ENCODE measurements at regions not wholly inside any gene's neighbourhood (a gene's known extent, or its start where the extent isn't known, plus 50 kb on each side); places are given as distances from the start of the nearest gene placed in this dataset.

GRCh38 chr11:24297461-24297860, 199.4 kb upstream of the LUZP2 start:
- intact Hi-C loops (cut with micrococcal nuclease): no loop called here
- ATAC-seq (ENCODE audit: low read depth) (no peak), DNase-seq (no peak)
- POLR2A ChIA-PET: no interaction called here
- no peaks in the 10 kb centered on the region for H3K4me1 Mint-ChIP-seq
- TF ChIP-seq CTCF (IDR thresholded peaks at IDR 0.05): no peak
- CTCF ChIA-PET: no interaction called here
- H3K36me3 Mint-ChIP-seq (ENCODE audit: low read depth): no peaks in the 10 kb centered on the region
- no peaks in the 10 kb centered on the region for H3K27me3 Mint-ChIP-seq
- H3K27ac Mint-ChIP-seq: no peak overlapping the region
- H3K9me3 Mint-ChIP-seq: peaks cover 6% of the 10 kb centered on the region
- H3K4me3 Mint-ChIP-seq: no peak overlapping the region

GRCh38 chr11:24298146-24298545, 198.7 kb upstream of the LUZP2 start:
- POLR2A ChIA-PET: no interaction called here
- H3K4me3 Mint-ChIP-seq: no peak overlapping the region
- no peak overlapping the region for H3K27ac Mint-ChIP-seq
- DNase-seq (no peak), ATAC-seq (ENCODE audit: low read depth) (no peak)
- CTCF ChIA-PET: no interaction called here
- no peaks in the 10 kb centered on the region for H3K36me3 Mint-ChIP-seq (ENCODE audit: low read depth)
- H3K4me1 Mint-ChIP-seq: no peaks in the 10 kb centered on the region
- no peak for TF ChIP-seq CTCF (IDR thresholded peaks at IDR 0.05)
- H3K27me3 Mint-ChIP-seq: no peaks in the 10 kb centered on the region
- H3K9me3 Mint-ChIP-seq: peaks cover 6% of the 10 kb centered on the region
- intact Hi-C loops (cut with micrococcal nuclease): no loop called here

- no peak for TF ChIP-seq CTCF (IDR thresholded peaks at IDR 0.05)
- ChIA-PET POLR2A (no interaction called here), CTCF (no interaction called here)
- DNase-seq (no peak), ATAC-seq (ENCODE audit: low read depth) (no peak)
- intact Hi-C loops (cut with micrococcal nuclease): no loop called here
- no peaks in the 10 kb centered on the region for H3K27me3 Mint-ChIP-seq
- no peak overlapping the region for H3K4me3 Mint-ChIP-seq
- H3K27ac Mint-ChIP-seq: no peak overlapping the region
- H3K36me3 Mint-ChIP-seq (ENCODE audit: low read depth): no peaks in the 10 kb centered on the region
- H3K4me1 Mint-ChIP-seq: no peaks in the 10 kb centered on the region
- peaks cover 8% of the 10 kb centered on the region for H3K9me3 Mint-ChIP-seq
These were observed 184.9 kb upstream of the LUZP2 start for GRCh38 chr11:24311974-24312373.

- H3K36me3 Mint-ChIP-seq (ENCODE audit: low read depth): no peaks in the 10 kb centered on the region
- H3K4me1 Mint-ChIP-seq: no peaks in the 10 kb centered on the region
- ChIA-PET CTCF (no interaction called here), POLR2A (no interaction called here)
- H3K27me3 Mint-ChIP-seq: no peaks in the 10 kb centered on the region
- TF ChIP-seq CTCF (IDR thresholded peaks at IDR 0.05): no peak
- H3K4me3 Mint-ChIP-seq: no peak overlapping the region
- intact Hi-C loops (cut with micrococcal nuclease): no loop called here
- DNase-seq (no peak), ATAC-seq (ENCODE audit: low read depth) (no peak)
- no peak overlapping the region for H3K27ac Mint-ChIP-seq
- peaks cover 15% of the 10 kb centered on the region for H3K9me3 Mint-ChIP-seq
These were observed 184.2 kb upstream of the LUZP2 start for GRCh38 chr11:24312464-24313238.

- POLR2A ChIA-PET: no interaction called here
- H3K27ac Mint-ChIP-seq: no peak overlapping the region
- no peak overlapping the region for H3K4me3 Mint-ChIP-seq
These were observed 175.6 kb upstream of the LUZP2 start for GRCh38 chr11:24321229-24321628.

More at GRCh38 chr11:24321229-24321628, 175.6 kb upstream of the LUZP2 start:
- CTCF ChIA-PET: no interaction called here
- TF ChIP-seq CTCF (IDR thresholded peaks at IDR 0.05): no peak
- DNase-seq (no peak), ATAC-seq (ENCODE audit: low read depth) (no peak)
- H3K27me3 Mint-ChIP-seq: no peaks in the 10 kb centered on the region
- H3K9me3 Mint-ChIP-seq: peaks cover 7% of the 10 kb centered on the region
- H3K36me3 Mint-ChIP-seq (ENCODE audit: low read depth): no peaks in the 10 kb centered on the region
- no peaks in the 10 kb centered on the region for H3K4me1 Mint-ChIP-seq
- intact Hi-C loops (cut with micrococcal nuclease): no loop called here
